ENCODE measurements at regions not wholly inside any gene's neighbourhood (a gene's known extent, or its start where the extent isn't known, plus 50 kb on each side); places are given as distances from the start of the nearest gene placed in this dataset.
"Not testable (repeated sequence)": the region's sequence is repeated elsewhere in the genome, so short reads cannot be mapped to it uniquely, and the experiment has no call there.

DNA sequence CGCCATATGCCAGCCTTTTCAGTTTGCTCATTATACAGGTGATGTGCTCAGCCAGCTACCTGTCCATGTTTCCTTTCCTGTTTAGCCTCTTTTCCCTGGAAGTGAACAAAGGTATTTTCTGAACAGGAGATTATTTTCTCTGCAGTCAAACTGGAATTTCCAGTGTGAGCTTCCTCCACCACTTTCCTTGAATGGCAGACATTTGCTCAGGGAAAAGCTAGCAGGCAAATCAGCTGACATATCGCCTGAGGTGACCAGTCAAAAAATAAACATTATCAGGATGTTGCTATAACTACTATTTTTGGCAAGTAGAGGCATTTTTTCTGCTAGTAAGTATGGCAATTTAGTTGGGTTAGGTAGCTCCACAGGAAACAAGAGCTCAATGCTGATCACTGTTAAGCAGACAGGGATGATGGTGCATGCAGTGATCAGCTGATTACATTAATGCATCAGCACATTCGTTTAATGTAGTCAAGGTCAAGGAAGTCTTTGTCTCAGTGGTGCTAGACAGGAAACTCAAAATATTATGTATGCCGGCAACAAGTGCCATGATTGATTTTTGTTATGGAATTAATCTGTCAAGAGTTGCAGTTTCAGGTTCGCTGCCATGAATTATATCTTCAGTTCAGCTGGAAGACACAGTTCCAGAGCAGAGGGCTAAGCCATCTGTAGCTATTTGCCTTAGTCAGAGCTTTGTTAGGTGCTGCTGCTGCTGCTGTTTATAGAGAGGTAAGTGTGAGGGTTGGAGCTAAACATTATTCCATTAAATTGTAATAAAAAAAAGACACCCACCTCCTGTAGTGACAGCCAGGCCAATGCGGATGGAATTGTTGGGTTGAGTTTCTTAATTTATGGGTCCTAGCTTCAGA, 179.7 kb upstream of the ST6GALNAC5 start:
- no peak for DNase-seq (ENCODE audit: low spot score)

DNA sequence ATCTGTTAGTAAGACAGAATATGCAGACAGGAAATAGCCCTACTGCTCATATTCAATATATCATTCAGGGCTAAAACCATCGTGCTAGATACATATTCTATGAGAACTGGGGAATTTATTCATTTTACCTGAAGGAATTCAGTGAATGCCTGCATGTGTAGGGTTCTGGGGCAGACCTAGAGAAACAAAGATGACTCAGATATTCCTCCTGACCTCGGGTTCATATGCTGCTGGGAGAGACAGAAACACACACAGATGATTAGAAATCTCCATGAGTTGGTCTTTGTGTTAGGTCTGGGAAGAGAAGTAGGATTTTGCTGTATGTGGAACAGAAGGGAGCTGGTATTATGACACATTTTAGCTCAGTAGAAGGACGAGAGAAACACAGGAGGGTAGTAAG, 176.5 kb upstream of the ST6GALNAC5 start:
- no peak for DNase-seq (ENCODE audit: low spot score)

- DNase-seq (ENCODE audit: low spot score) = no peak
These were observed 171.7 kb upstream of the ST6GALNAC5 start for GRCh38 chr1:76695535-76695934.

DNA sequence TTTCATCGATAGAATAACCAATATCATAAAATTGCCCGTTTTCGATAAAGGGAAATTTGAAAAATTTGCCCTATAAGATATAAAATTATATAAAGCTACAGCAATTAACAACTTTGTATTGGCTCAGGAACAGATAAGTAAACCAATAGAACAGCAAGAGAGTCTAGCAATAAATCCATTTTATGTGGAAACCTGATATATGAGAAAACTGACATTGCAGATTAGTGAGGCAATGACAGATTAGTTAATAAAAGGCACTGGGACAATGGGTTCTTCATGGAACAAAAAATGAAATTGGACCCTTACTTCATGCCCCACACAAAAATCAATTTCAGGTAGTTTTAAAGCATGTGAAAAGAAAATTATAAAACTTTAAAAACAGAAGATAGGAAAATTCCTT, 169.9 kb upstream of the ST6GALNAC5 start:
- no peak for DNase-seq (ENCODE audit: low spot score)

DNA sequence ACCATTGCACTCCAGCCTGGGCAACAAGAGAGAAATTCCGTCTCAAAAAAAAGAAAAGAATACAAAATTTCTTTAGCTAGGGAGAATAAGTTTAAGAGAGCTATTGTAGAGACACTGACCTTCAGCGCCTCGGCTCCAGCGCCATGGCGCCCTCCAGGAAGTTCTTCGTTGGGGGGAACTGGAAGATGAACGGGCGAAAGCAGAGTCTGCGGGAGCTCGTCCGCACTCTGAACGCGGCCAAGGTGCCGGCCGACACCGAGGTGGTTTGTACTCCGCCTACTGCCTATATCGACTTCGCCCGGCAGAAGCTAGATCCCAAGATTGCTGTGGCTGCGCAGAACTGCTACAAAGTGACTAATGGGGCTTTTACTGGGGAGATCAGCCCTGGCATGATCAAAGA, 167.6 kb upstream of the ST6GALNAC5 start:
- not testable (repeated sequence) for DNase-seq (ENCODE audit: low spot score)

DNA sequence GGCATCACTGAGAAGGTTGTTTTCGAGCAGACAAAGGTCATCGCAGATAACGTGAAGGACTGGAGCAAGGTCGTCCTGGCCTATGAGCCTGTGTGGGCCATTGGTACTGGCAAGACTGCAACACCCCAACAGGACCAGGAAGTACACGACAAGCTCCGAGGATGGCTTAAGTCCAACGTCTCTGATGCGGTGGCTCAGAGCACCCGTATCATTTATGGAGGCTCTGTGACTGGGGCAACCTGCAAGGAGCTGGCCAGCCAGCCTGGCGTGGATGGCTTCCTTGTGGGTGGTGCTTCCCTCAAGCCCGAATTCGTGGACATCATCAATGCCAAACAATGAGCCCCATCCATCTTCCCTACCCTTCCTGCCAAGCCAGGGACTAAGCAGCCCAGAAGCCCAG, 167.1 kb upstream of the ST6GALNAC5 start:
- not testable (repeated sequence) for DNase-seq (ENCODE audit: low spot score)

DNA sequence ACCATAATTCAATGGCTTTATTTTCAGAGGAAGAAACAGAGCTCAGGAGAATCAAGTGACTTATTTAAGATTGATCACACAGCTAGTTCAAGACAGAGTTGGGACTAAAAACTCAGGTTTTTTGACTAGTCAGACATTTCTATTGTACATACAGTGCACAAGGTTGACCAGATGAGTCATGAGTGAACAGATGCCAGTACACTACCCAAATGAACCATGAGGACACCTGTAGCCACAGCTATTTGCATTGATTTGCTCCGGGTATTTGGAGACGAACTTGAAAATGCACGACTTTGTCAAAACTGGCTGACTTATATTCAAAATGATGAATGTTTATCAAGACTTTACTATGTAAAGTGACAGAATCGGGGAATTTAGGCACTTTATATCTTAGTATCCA, 161.7 kb upstream of the ST6GALNAC5 start:
- peak; percentile 5 for DNase-seq (ENCODE audit: low spot score)

- DNase-seq (ENCODE audit: low spot score) = no peak
These were observed 153.7 kb upstream of the ST6GALNAC5 start for GRCh38 chr1:76713535-76713934.

GRCh38 chr1:76715474-76715873, 151.8 kb upstream of the ST6GALNAC5 start:
- no peak for DNase-seq (ENCODE audit: low spot score)

DNA sequence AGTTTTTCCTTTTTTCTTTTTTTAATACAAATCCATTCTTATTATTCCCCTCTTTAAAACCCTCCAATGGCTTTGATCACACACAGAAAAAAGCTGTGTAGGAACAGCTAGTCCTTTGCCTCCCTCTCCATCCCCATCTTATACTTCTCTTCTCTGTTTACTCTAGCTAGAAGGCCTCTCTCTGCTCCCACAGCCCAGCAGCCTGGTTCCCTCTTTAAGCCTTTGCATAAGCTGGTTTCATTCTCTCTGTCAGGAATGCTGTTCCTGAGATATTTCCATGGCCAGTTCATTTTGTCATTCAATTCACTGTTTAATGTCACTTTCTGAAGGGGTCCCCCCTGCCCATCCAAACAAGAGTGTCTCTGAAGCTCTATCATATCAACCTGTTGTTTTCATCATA, 143.3 kb upstream of the ST6GALNAC5 start:
- DNase-seq (ENCODE audit: low spot score) = no peak

- DNase-seq (ENCODE audit: low spot score) = no peak
These were observed 142.5 kb upstream of the ST6GALNAC5 start for GRCh38 chr1:76724816-76725215.

DNA sequence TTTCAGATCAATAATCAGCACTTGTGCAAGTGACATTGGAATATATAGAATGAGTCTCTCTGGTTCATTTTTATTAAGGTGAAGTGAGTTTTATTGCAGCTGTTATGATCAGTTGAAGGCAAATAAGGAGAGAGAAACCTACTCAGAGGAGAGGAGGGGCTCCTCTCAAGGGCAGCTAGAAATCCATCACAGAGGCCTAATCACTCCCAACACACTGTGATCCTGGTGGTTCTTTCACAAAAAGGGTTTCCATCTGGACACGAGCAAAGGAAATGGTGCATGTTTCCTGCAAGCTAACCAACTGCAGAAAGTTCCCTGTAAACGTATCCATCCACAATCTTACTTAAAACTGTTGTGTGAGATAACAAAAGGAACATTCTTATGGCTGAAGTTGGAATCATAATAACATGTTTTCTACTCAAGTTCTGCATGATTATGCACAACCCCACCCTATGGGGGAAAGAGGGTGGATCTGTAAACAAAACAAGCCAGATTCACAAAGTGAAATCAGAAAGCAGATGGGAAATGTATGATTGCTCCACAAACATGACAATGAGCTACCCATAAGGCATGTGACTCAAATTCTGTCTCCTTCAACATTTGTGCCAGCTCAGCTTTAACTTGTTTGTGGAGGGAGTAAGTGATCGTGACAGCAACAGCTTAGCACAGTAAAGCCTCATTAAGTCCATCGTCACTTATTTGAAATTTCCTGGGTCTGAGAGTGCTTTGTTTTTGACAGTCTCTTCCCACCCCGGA, 141.2 kb upstream of the ST6GALNAC5 start:
- DNase-seq (ENCODE audit: low spot score) = no peak

DNA sequence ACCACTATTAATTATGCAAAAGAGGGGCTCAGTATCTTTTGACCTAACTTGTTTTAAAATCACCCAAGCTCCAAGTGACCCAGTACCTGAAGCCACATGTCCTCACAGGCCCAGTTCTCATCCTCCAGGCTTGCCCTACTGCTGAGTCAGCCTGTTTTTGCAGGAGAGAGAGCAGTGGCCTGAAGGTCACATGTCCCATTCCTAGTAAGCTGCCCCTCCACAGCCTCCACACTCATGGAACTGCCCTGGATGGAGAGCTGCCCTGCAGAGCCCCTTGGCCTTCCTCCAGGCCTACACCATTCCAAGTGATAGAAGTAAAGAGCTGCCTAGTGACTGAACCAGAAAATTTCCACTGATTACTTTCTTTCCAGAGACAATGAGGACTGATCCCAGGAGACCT, 139.8 kb upstream of the ST6GALNAC5 start:
- DNase-seq (ENCODE audit: low spot score) = no peak

- DNase-seq (ENCODE audit: low spot score) = no peak
These were observed 138.1 kb upstream of the ST6GALNAC5 start for GRCh38 chr1:76729142-76729541.

DNA sequence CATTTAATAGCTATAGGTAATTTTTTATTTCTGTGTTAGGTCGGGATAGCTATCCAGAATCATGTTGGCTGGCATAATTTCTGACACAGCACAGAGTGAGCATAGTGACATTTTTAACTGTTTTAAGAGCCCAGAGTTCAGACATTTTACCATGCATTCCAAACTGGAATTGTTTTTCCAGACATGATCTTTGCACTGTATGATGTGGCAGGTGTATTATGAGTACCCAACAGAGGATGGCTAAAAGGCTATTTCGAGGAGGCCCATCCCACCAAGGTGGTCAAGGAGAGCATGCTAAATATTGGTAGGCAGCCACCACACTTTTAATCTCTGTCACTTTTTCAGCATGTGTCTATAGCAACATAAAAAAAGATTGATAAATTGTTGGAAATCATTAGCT, 137.3 kb upstream of the ST6GALNAC5 start:
- no peak for DNase-seq (ENCODE audit: low spot score)

DNA sequence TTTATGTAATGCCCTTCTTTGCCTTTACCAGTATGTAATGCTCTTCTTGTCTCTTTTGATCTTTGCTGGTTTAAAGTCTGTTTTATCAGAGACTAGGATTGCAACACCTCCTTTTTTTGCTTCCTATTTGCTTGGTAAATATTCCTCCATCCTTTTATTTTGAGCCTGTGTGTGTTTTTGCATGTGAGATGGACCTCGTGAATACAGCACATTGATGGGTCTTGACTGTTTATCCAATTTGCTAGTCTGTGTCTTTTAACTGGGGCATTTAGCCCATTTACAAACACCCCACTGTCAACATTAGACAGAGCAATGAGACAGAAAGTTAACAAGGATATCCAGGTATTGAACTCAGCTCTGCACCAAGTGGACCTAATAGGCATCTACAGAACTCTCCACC, 128.9 kb upstream of the ST6GALNAC5 start:
- not testable (repeated sequence) for DNase-seq (ENCODE audit: low spot score)

- DNase-seq (ENCODE audit: low spot score) = not testable (repeated sequence)
These were observed 126.3 kb upstream of the ST6GALNAC5 start for GRCh38 chr1:76740956-76741355.

GRCh38 chr1:76744989-76745388, 122.3 kb upstream of the ST6GALNAC5 start:
- DNase-seq (ENCODE audit: low spot score) = no peak

DNA sequence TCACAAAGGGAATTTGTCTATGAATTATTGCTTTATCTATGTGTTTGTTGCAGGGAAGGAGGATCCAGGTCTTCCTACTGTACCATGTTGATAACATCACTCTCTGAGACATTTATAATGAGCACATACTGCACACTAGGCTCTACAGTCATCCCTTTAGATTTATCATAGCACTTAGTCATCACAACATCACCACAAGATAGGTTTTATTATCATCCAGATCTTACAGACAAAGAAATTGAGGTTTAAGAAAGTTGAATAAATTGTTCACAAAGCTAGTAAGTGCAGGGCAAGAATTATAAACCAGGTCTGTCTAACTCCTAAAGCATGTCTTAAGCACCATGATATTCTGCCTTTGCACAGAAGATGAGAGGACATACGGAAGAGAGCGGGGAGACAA, 121.1 kb upstream of the ST6GALNAC5 start:
- DNase-seq (ENCODE audit: low spot score) = no peak

DNA sequence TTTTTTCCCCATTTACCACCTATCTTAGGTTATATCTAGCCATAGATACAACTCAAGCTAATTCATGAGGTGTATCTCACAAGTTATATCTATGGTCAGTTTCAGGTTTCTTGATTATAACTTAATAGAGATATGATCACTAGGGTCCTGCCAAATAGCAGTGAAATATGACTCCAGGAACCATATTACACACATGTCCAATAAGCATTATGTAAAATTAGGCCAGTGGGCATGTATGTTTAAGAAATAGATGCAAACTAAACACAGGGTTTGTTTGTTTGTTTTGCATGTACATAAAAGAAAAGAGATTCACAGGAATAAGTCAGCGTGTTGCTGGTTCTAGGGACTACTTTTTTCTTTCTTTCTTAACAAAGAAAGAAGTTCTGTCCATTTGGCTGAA, 112.5 kb upstream of the ST6GALNAC5 start:
- no peak for DNase-seq (ENCODE audit: low spot score)

GRCh38 chr1:76759171-76759860, 108.0 kb upstream of the ST6GALNAC5 start:
- no peak for DNase-seq (ENCODE audit: low spot score)

GRCh38 chr1:76759950-76760349, 107.3 kb upstream of the ST6GALNAC5 start:
- no peak for DNase-seq (ENCODE audit: low spot score)

DNA sequence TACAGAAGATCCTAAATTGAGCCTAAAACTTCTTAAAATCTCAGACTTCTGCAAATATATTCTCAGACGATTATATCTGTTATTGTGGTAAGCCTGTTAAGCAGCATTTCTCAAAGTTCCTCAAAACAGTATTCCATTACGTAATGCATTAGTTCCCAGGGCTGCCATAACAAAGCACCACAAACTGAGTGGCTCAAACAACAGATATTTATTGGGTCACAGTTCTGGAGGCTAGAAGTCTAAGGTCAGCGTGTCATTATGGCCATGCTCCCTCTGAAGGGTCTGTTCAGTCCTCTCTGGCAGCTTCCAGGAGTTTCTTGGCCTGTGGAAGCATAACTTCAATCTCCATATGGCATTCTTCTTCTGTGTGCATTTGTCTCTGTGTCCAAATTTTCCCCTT, 103.5 kb upstream of the ST6GALNAC5 start:
- no peak for DNase-seq (ENCODE audit: low spot score)

Data from SW480 (cell line).